IMR-90 (cell line): ENCODE measurements at regions not wholly inside any gene's neighbourhood (a gene's known extent, or its start where the extent isn't known, plus 50 kb on each side); places are given as distances from the start of the nearest gene placed in this dataset.

ENCODE experiments used
- ATAC-seq: fragments of 200-7000 bp; cut with Tn5 transposase; 2 replicates; pipeline ENCODE4 v1.9.1; 2020; ENCODE audit warnings: low read depth, mild to moderate bottlenecking, moderate library complexity
- BruUV-seq: library from RNA; stranded (reverse); fragments of 400-500 nt; replicated peaks from 2 replicates; lab custom pipeline; 2021; lab: Mats Ljungman, UMichigan
- CTCF ChIA-PET: fragments of 300-600 bp; formaldehyde crosslinking; extraction: SDS; loops from one replicate; lab custom pipeline; 2021; ENCODE audit warnings: antibody characterized with exemption; lab: Yijun Ruan, JAX
- POLR2A ChIA-PET: fragments of 300-600 bp; sonication (Branson Sonifier 250); formaldehyde crosslinking; loops from one replicate; lab custom pipeline; 2022; ENCODE audit warnings: antibody characterized with exemption; ENCODE audit not compliant: unreplicated experiment; lab: Charles Lee
- DNase-seq: peaks from one replicate; pipeline ENCODE4 v3.0.0; 2013
- H2AFZ ChIP-seq: replicated peaks from 2 replicates; pipeline ENCODE3; 2013; ENCODE audit warnings: low read length, mild to moderate bottlenecking; ENCODE audit not compliant: poor library complexity
- H2AK5ac ChIP-seq: 2 replicates; pipeline ENCODE4 v1.6.1; 2013; ENCODE audit warnings: low read depth, low read length, inconsistent platforms
- H2AK9ac ChIP-seq: replicated peaks from 2 replicates; pipeline ENCODE3; 2013; ENCODE audit warnings: mild to moderate bottlenecking, low read depth, low read length, moderate library complexity; ENCODE audit not compliant: poor library complexity
- H2BK120ac ChIP-seq: 2 replicates; pipeline ENCODE4 v1.6.1; 2013; ENCODE audit warnings: low read depth, low read length, inconsistent platforms
- H2BK15ac ChIP-seq: 3 replicates; pipeline ENCODE4 v1.6.1; 2013; ENCODE audit warnings: low read depth, low read length, inconsistent platforms
- H2BK20ac ChIP-seq: 2 replicates; pipeline ENCODE4 v1.6.1; 2013; ENCODE audit warnings: low read depth, mild to moderate bottlenecking, inconsistent platforms, low read length, moderate library complexity
- H2BK5ac ChIP-seq: 2 replicates; pipeline ENCODE4 v1.6.1; 2013; ENCODE audit warnings: mild to moderate bottlenecking, low read depth, low read length, inconsistent platforms; ENCODE audit not compliant: poor library complexity, severe bottlenecking
- H3K14ac ChIP-seq: replicated peaks from 2 replicates; pipeline ENCODE4 v1.6.1; 2013; ENCODE audit warnings: low read depth, low read length, inconsistent platforms
- H3K18ac ChIP-seq: 2 replicates; pipeline ENCODE4 v1.6.1; 2013; ENCODE audit warnings: low read depth, low read length, control low read depth
- H3K23ac ChIP-seq: 2 replicates; pipeline ENCODE4 v1.6.1; 2013; ENCODE audit warnings: low read depth, low read length, inconsistent platforms
- H3K27ac ChIP-seq: 2 replicates; pipeline ENCODE4 v1.5.1; 2013; ENCODE audit warnings: mild to moderate bottlenecking, control low read depth, low read length; ENCODE audit not compliant: insufficient read depth
- H3K27me3 ChIP-seq: 2 replicates; pipeline ENCODE4 v1.6.1; 2013; ENCODE audit warnings: low read length; ENCODE audit not compliant: control insufficient read depth, insufficient read depth
- H3K36me3 ChIP-seq: 2 replicates; pipeline ENCODE4 v1.6.1; 2013; ENCODE audit warnings: low read length, mixed read lengths; ENCODE audit not compliant: control insufficient read depth, insufficient read depth
- H3K4ac ChIP-seq: 2 replicates; pipeline ENCODE4 v1.6.1; 2013; ENCODE audit warnings: low read depth, low read length, inconsistent platforms
- H3K4me1 ChIP-seq: 2 replicates; pipeline ENCODE4 v1.6.1; 2013; ENCODE audit warnings: low read length, mixed read lengths; ENCODE audit not compliant: control insufficient read depth, insufficient read depth
- H3K4me2 ChIP-seq: 2 replicates; pipeline ENCODE4 v1.6.1; 2013; ENCODE audit warnings: low read depth, mild to moderate bottlenecking, control low read depth, low read length, moderate library complexity
- H3K4me3 ChIP-seq: 2 replicates; pipeline ENCODE4 v1.5.1; 2013; ENCODE audit warnings: low read depth, mild to moderate bottlenecking, control low read depth, low read length, moderate library complexity; ENCODE audit not compliant: insufficient read depth
- H3K56ac ChIP-seq: 2 replicates; pipeline ENCODE4 v1.6.1; 2013; ENCODE audit warnings: low read length, inconsistent platforms; ENCODE audit not compliant: insufficient read depth; ENCODE audit errors: extremely low read depth
- H3K79me1 ChIP-seq, 2 experiments: 2 replicates each; pipeline ENCODE4 v1.6.1; 2013; ENCODE audit warnings: low read length in 2 of 2, inconsistent platforms in 1 of 2, low read depth in 1 of 2
- H3K9ac ChIP-seq: 2 replicates; pipeline ENCODE4 v1.6.1; 2013; ENCODE audit warnings: low read depth, low read length, control low read depth
- H3K9me1 ChIP-seq: 2 replicates; pipeline ENCODE4 v1.6.1; 2013; ENCODE audit warnings: low read length, inconsistent platforms; ENCODE audit not compliant: insufficient read depth
- H3K9me3 ChIP-seq: 2 replicates; pipeline ENCODE4 v1.6.1; 2013; ENCODE audit warnings: low read length; ENCODE audit not compliant: control insufficient read depth, insufficient read depth
- H4K20me1 ChIP-seq: 2 replicates; pipeline ENCODE4 v1.6.1; 2013; ENCODE audit warnings: low read length, inconsistent platforms; ENCODE audit not compliant: insufficient read depth
- H4K5ac ChIP-seq: 2 replicates; pipeline ENCODE4 v1.6.1; 2013; ENCODE audit warnings: mild to moderate bottlenecking, low read depth, low read length, control low read depth
- H4K8ac ChIP-seq, 2 experiments: 2 replicates each; pipeline ENCODE4 v1.6.1; 2013; ENCODE audit warnings: low read depth in 2 of 2, low read length in 2 of 2, control low read depth in 1 of 2, inconsistent platforms in 1 of 2
- H4K91ac ChIP-seq: 2 replicates; pipeline ENCODE4 v1.6.1; 2013; ENCODE audit warnings: low read depth, low read length, inconsistent platforms; ENCODE audit not compliant: insufficient read depth
- CEBPB ChIP-seq: IDR thresholded peaks from 2 replicates; pipeline ENCODE4 v1.6.1; 2012; ENCODE audit warnings: low read depth, low read length, improper control_type of control experiment
- CHD1 ChIP-seq: IDR thresholded peaks from 2 replicates; pipeline ENCODE4 v1.6.1; 2012; ENCODE audit warnings: low read depth, low read length, improper control_type of control experiment
- CTCF ChIP-seq: conservative IDR thresholded peaks from 2 replicates; pipeline ENCODE4 v1.5.1; 2012; ENCODE audit warnings: mild to moderate bottlenecking, low read depth, low read length, improper control_type of control experiment
- ELK1 ChIP-seq: fragments of 150-350 bp; IDR thresholded peaks from 2 replicates; pipeline ENCODE4 v1.6.1; 2016; ENCODE audit warnings: low read depth, mild to moderate bottlenecking, low read length, moderate library complexity, borderline replicate concordance
- FOS ChIP-seq: fragments of 150-350 bp; IDR thresholded peaks from 2 replicates; pipeline ENCODE4 v1.6.1; 2016; ENCODE audit warnings: low read depth, low read length
- MAFK ChIP-seq: IDR thresholded peaks from 2 replicates; pipeline ENCODE4 v1.6.1; 2012; ENCODE audit warnings: low read depth, low read length, improper control_type of control experiment
- MAZ ChIP-seq: IDR thresholded peaks from 2 replicates; pipeline ENCODE4 v1.6.1; 2012; ENCODE audit warnings: low read depth, mild to moderate bottlenecking, low read length, improper control_type of control experiment, moderate library complexity, borderline replicate concordance
- MXI1 ChIP-seq: IDR thresholded peaks from 2 replicates; pipeline ENCODE4 v1.6.1; 2012; ENCODE audit warnings: low read depth, mild to moderate bottlenecking, low read length, moderate library complexity, borderline replicate concordance
- NFE2L2 ChIP-seq: fragments of 150-350 bp; IDR thresholded peaks from 2 replicates; pipeline ENCODE4 v1.6.1; 2016; ENCODE audit warnings: low read depth, mild to moderate bottlenecking, low read length
- POLR2A ChIP-seq: IDR thresholded peaks from 2 replicates; pipeline ENCODE4 v1.6.1; 2012; ENCODE audit warnings: mild to moderate bottlenecking, low read depth, low read length
- RAD21 ChIP-seq: IDR thresholded peaks from 2 replicates; pipeline ENCODE4 v1.6.1; 2012; ENCODE audit warnings: low read length, improper control_type of control experiment
- RCOR1 ChIP-seq: IDR thresholded peaks from 2 replicates; pipeline ENCODE4 v1.6.1; 2012; ENCODE audit warnings: mild to moderate bottlenecking, low read length, improper control_type of control experiment; ENCODE audit not compliant: insufficient replicate concordance
- RFX5 ChIP-seq: IDR thresholded peaks from 2 replicates; pipeline ENCODE4 v1.8.0; 2012; ENCODE audit warnings: low read depth, mild to moderate bottlenecking, low read length, moderate library complexity
- SMC3 ChIP-seq: fragments of 150-350 bp; IDR thresholded peaks from 2 replicates; pipeline ENCODE4 v1.6.1; 2016; ENCODE audit warnings: low read depth, mild to moderate bottlenecking, antibody characterized with exemption, low read length, moderate library complexity
- USF2 ChIP-seq: fragments of 150-350 bp; IDR thresholded peaks from 2 replicates; pipeline ENCODE4 v1.6.1; 2017; ENCODE audit warnings: mild to moderate bottlenecking, antibody characterized with exemption, low read length, low read depth
- WGBS, 2 experiments: methylation state at CpG; one replicate each; pipeline versions ENCODE4 v1.1.5 to v1.1.7; 2013; ENCODE audit warnings: missing lambda C conversion rate in 2 of 2; ENCODE audit not compliant: insufficient read length in 1 of 2; ENCODE audit errors: extremely low coverage in 2 of 2; 5-methylcytosine and 5-hydroxymethylcytosine counted together
- dilution Hi-C: fragments of 300-500 bp; cut with HindIII; formaldehyde crosslinking; loops from one replicate; pipeline ENCODE4 v1.14.3; 2018; ENCODE audit warnings: low sequenced_read_pairs; ENCODE audit not compliant: unreplicated experiment
- in situ Hi-C: fragments of 300-500 bp; cut with MboI; formaldehyde crosslinking; loops from 3 replicates; pipeline ENCODE4 v1.14.3; 2019; ENCODE audit warnings: low sequenced_read_pairs, inconsistent platforms, mixed read lengths
- intact Hi-C: fragments of 100-400 bp; cut with micrococcal nuclease; formaldehyde crosslinking; loops from 2 replicates; pipeline ENCODE4 v1.10.0; 2022

- Histone ChIP-seq H4K91ac (no peak overlapping the region), H3K4ac (no peak overlapping the region), H3K9ac (no peak overlapping the region), H3K14ac (no peak overlapping the region), H4K5ac (no peak overlapping the region), H2BK15ac (no peak overlapping the region), H3K79me1 (no peaks in the 10 kb centered on the region), H3K4me1 (peaks cover 4% of the 10 kb centered on the region; the same call in 1 of the 2 replicates), H3K4me3 (no peak overlapping the region), H3K56ac (no peak overlapping the region), H2BK20ac (no peak overlapping the region), H4K8ac (no peak overlapping the region), H3K9me1 (no peaks in the 10 kb centered on the region), H3K27me3 (peaks cover 8% of the 10 kb centered on the region), H3K18ac (no peak overlapping the region), H3K9me3 (no peaks in the 10 kb centered on the region; the same call in 1 of the 2 replicates), H2AFZ (no peak overlapping the region), H2BK120ac (no peak overlapping the region), H3K4me2 (no peak overlapping the region), H4K20me1 (no peaks in the 10 kb centered on the region), H3K23ac (no peak overlapping the region), H2BK5ac (no peak overlapping the region), H3K36me3 (no peaks in the 10 kb centered on the region), H3K27ac (no peak overlapping the region), H2AK9ac (no peak overlapping the region), H2AK5ac (no peak overlapping the region)
- ATAC-seq (no peak), DNase-seq (no peak)
- TF ChIP-seq MAFK (no peak), NFE2L2 (no peak), SMC3 (no peak), USF2 (no peak), RAD21 (no peak), CTCF (no peak), POLR2A (no peak), MXI1 (no peak), RFX5 (no peak), FOS (no peak), MAZ (no peak), ELK1 (no peak), RCOR1 (no peak), CEBPB (no peak), CHD1 (no peak)
- 80% methylated on average over 1 of the region's 4 CpGs; no CpG with 5 or more reads in 1 of the 2 experiments for WGBS, 2 experiments
- intact Hi-C loops (no loop called here), in situ Hi-C loops (no loop called here), dilution Hi-C loops (no loop called here)
- BruUV-seq: no TSS peak
- POLR2A ChIA-PET: no interaction called here
- CTCF ChIA-PET: interaction anchor here (0.5 kb wide), 1 partner anchor 117 kb away, joined by 3 read pairs; no protein-coding TSS in a partner anchor
Measured at GRCh38 chr2:221050020-221050795, 521.9 kb downstream of the EPHA4 start.
